ENCODE measurements at regions not wholly inside any gene's neighbourhood (a gene's known extent, or its start where the extent isn't known, plus 50 kb on each side); places are given as distances from the start of the nearest gene placed in this dataset.

- TF ChIP-seq CTCF (IDR thresholded peaks at IDR 0.05 in 2 of 3, conservative IDR thresholded peaks at IDR 0.05 in 1 of 3; ENCODE audit: borderline replicate concordance in 1 of 3, insufficient read depth in 1 of 3, low read depth in 2 of 3, low read length in 2 of 3) = no peak
- no peak for TF ChIP-seq SP1 (IDR thresholded peaks at IDR 0.05; ENCODE audit: low read depth)
- no peak for TF ChIP-seq CBX3 (IDR thresholded peaks at IDR 0.05; ENCODE audit: low read depth)
- TF ChIP-seq REST (IDR thresholded peaks at IDR 0.05; ENCODE audit: low read depth) = no peak
- no peak for TF ChIP-seq EZH2 (IDR thresholded peaks at IDR 0.05)
- no peak for TF ChIP-seq ZBTB33 (IDR thresholded peaks at IDR 0.05; ENCODE audit: extremely low read depth, insufficient replicate concordance, low read length)
- TF ChIP-seq YY1 (IDR thresholded peaks at IDR 0.05; ENCODE audit: extremely low read depth, insufficient replicate concordance, low read depth, low read length) = no peak
- TF ChIP-seq SIN3A (IDR thresholded peaks at IDR 0.05; ENCODE audit: low read depth) = no peak
- no peak for TF ChIP-seq POLR2AphosphoS5 (IDR thresholded peaks at IDR 0.05; ENCODE audit: low read depth, low read length)
- no peak for TF ChIP-seq ZFX (IDR thresholded peaks at IDR 0.05)
Observed at GRCh38 chr5:121744577-121744976, 107.1 kb upstream of the FTMT start.

Measured in HCT116 (cell line).